ENCODE measurements at regions not wholly inside any gene's neighbourhood (a gene's known extent, or its start where the extent isn't known, plus 50 kb on each side); places are given as distances from the start of the nearest gene placed in this dataset.

- TF ChIP-seq POLR2A (IDR thresholded peaks at IDR 0.05): no peak
- no peak for TF ChIP-seq CTCF (IDR thresholded peaks at IDR 0.05)
- intact Hi-C loops (cut with DNase I; ENCODE audit: low total_unique reads): no loop called here
- no peak overlapping the region for H3K4me3 ChIP-seq (ENCODE audit: low read depth, poor library complexity, severe bottlenecking)
- DNase-seq (ENCODE audit: low spot score in 2 of 2): no peak
- 93 to 94% methylated on average over 3 of the region's 3 CpGs for WGBS, 2 donors
These were observed 633.7 kb downstream of the MECOM start for GRCh38 chr3:169029674-169030285.

DNA sequence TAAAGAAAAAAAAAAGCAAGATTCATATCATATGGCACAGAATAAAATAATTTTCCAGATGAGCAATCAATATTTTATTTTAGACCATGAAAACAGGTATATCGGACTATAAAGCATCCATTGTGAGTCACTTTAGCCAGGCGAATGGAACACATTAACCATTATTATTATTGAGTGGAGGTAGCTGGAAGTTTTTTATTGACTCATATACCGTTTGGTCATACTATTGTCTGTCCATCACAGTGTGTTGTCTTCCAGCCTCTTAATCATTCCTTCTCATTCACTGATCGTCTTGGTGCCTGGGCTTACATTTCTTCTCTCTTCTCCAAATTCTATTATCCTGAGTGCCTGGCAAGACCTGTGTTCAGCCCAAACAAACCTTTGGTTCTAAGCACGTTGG lies 634.8 kb downstream of the MECOM start:
- TF ChIP-seq POLR2A (IDR thresholded peaks at IDR 0.05) (no peak), CTCF (IDR thresholded peaks at IDR 0.05) (no peak)
- intact Hi-C loops (cut with DNase I; ENCODE audit: low total_unique reads): no loop called here
- WGBS, 2 donors: 83 to 84% methylated on average over 5 of the region's 5 CpGs
- no peak for DNase-seq (ENCODE audit: low spot score in 2 of 2)
- H3K4me3 ChIP-seq (ENCODE audit: low read depth, poor library complexity, severe bottlenecking): no peak overlapping the region

- TF ChIP-seq CTCF (IDR thresholded peaks at IDR 0.05): no peak
- TF ChIP-seq POLR2A (IDR thresholded peaks at IDR 0.05): no peak
- H3K4me3 ChIP-seq (ENCODE audit: low read depth, poor library complexity, severe bottlenecking): no peak overlapping the region
- intact Hi-C loops (cut with DNase I; ENCODE audit: low total_unique reads): no loop called here
- WGBS, 2 donors: 14 to 17% methylated on average over 5 of the region's 5 CpGs
- no peak for DNase-seq (ENCODE audit: low spot score in 2 of 2)
These were observed 636.8 kb downstream of the MECOM start for GRCh38 chr3:169026543-169027182.

DNA sequence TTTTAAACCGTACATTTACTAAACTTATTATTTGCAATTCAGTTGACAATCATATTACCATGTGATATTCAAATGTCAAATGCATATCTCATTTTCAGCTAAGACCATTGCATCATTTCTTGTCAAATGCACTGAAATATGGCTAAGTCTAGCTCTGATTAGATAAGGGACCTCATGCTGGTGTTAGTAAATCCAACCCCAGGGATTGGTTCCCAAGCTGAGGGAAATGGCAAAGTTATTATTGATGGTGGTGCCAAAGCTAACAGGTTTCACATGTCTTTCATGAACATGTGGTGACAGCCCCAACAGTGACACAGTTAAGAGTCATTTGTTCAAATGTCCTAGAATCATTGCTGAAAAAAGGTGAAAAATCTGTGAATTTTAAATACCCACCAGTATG lies 641.1 kb downstream of the MECOM start:
- intact Hi-C loops (cut with DNase I; ENCODE audit: low total_unique reads): no loop called here
- WGBS, 2 donors: 89 to 97% methylated on average over 1 of the region's 1 CpG
- no peak overlapping the region for H3K4me3 ChIP-seq (ENCODE audit: low read depth, poor library complexity, severe bottlenecking)
- TF ChIP-seq CTCF (IDR thresholded peaks at IDR 0.05) (no peak), POLR2A (IDR thresholded peaks at IDR 0.05) (no peak)
- DNase-seq (ENCODE audit: low spot score in 2 of 2): no peak

- DNase-seq (ENCODE audit: low spot score in 2 of 2): no peak
- no peak for TF ChIP-seq CTCF (IDR thresholded peaks at IDR 0.05)
- TF ChIP-seq POLR2A (IDR thresholded peaks at IDR 0.05): no peak
- no peak overlapping the region for H3K4me3 ChIP-seq (ENCODE audit: low read depth, poor library complexity, severe bottlenecking)
- intact Hi-C loops (cut with DNase I; ENCODE audit: low total_unique reads): no loop called here
- WGBS, 2 donors: 71 to 88% methylated on average over 1 of the region's 1 CpG
These were observed 643.1 kb downstream of the MECOM start for GRCh38 chr3:169020371-169020770.

- intact Hi-C loops (cut with DNase I; ENCODE audit: low total_unique reads): no loop called here
- DNase-seq (ENCODE audit: low spot score in 2 of 2): no peak
- no peak overlapping the region for H3K4me3 ChIP-seq (ENCODE audit: low read depth, poor library complexity, severe bottlenecking)
- TF ChIP-seq CTCF (IDR thresholded peaks at IDR 0.05) (no peak), POLR2A (IDR thresholded peaks at IDR 0.05) (no peak)
These were observed 654.1 kb downstream of the MECOM start for GRCh38 chr3:169009453-169009852.
